HepG2 (cell line): ENCODE measurements at regions not wholly inside any gene's neighbourhood (a gene's known extent, or its start where the extent isn't known, plus 50 kb on each side); places are given as distances from the start of the nearest gene placed in this dataset.

Source experiments
- ATAC-seq: fragments of 200-7000 bp; cut with Tn5 transposase; 3 replicates; pipeline ENCODE4 v1.9.1; 2020; ENCODE audit warnings: mild to moderate bottlenecking, moderate library complexity
- BruUV-seq: library from RNA; stranded (reverse); fragments of 400-500 nt; replicated peaks from 2 replicates; lab custom pipeline; 2021; lab: Mats Ljungman, UMichigan
- CTCF ChIA-PET: fragments of 300-600 bp; formaldehyde crosslinking; extraction: SDS; loops from one replicate; lab custom pipeline; 2021; ENCODE audit warnings: low total read pairs, inconsistent platforms, low intra/inter-chr PET ratio; lab: Yijun Ruan, JAX
- POLR2A ChIA-PET: fragments of 350-600 bp; sonication (Branson Sonifier 250); formaldehyde crosslinking; loops from one replicate; lab custom pipeline; 2020; ENCODE audit warnings: antibody characterized with exemption, inconsistent platforms; lab: Yijun Ruan, JAX
- DNase-seq: peaks from one replicate; pipeline ENCODE4 v3.0.0-alpha.2; 2015; ENCODE audit warnings: low spot score
- FAIRE-seq: peaks from 3 replicates; lab custom pipeline; 2011; peaks lifted over from hg19 to GRCh38; lab: Jason Lieb, UNC
- H2AFZ ChIP-seq: one replicate; pipeline ENCODE4 v1.6.1; 2011; ENCODE audit warnings: low read length, inconsistent platforms
- H3K27ac ChIP-seq: fragments of 300-600 bp; 3 replicates; pipeline ENCODE4 v1.8.0; 2011; ENCODE audit warnings: mixed run types, mild to moderate bottlenecking, mixed read lengths, low read length, inconsistent platforms; ENCODE audit not compliant: insufficient read depth; ENCODE audit errors: extremely low read length
- H3K27me3 ChIP-seq, 2 experiments: fragments of 200-600 bp in 1 of 2; 2 replicates in 1 of 2; 3 replicates in 1 of 2; pipeline versions ENCODE4 v1.6.0 to v1.8.0; 2011; ENCODE audit warnings: low read length in 2 of 2, mild to moderate bottlenecking in 2 of 2, moderate library complexity in 2 of 2, inconsistent platforms in 1 of 2; ENCODE audit not compliant: insufficient read depth in 2 of 2, control insufficient read depth in 1 of 2
- H3K36me3 ChIP-seq, 2 experiments: fragments of 200-600 bp in 1 of 2; replicated peaks in 1 of 2; 2 replicates in 1 of 2; 3 replicates in 1 of 2; pipeline versions ENCODE4 v1.5.1 to v1.8.0; 2011; ENCODE audit warnings: low read length in 2 of 2, inconsistent platforms in 1 of 2; ENCODE audit not compliant: insufficient read depth in 2 of 2, control insufficient read depth in 1 of 2
- H3K4me1 ChIP-seq: 2 replicates; pipeline ENCODE4 v1.5.1; 2012; ENCODE audit warnings: low read length, inconsistent platforms; ENCODE audit not compliant: insufficient read depth
- H3K4me2 ChIP-seq: 2 replicates; pipeline ENCODE4 v1.6.0; 2011; ENCODE audit warnings: low read depth, low read length, inconsistent platforms
- H3K4me3 ChIP-seq, 3 experiments: fragments of 200-600 bp in 1 of 3; sonication (generic), shearing (Covaris generic) in 1 of 3; replicated peaks in 1 of 3; 2 replicates each; pipeline ENCODE4 v1.5.1; 2011 to 2016; ENCODE audit warnings: low read length in 3 of 3, inconsistent platforms in 2 of 3, low read depth in 2 of 3, mild to moderate bottlenecking in 2 of 3, control low read depth in 1 of 3, mixed read lengths in 1 of 3; ENCODE audit not compliant: insufficient read depth in 1 of 3
- H3K79me2 ChIP-seq: one replicate; pipeline ENCODE4 v1.6.1; 2011; ENCODE audit warnings: low read length, inconsistent platforms; ENCODE audit not compliant: insufficient read depth
- H3K9ac ChIP-seq: 2 replicates; pipeline ENCODE4 v1.6.0; 2011; ENCODE audit warnings: mild to moderate bottlenecking, low read depth, low read length, inconsistent platforms; ENCODE audit not compliant: insufficient read depth
- H3K9me3 ChIP-seq: 2 replicates; pipeline ENCODE4 v1.5.1; 2012; ENCODE audit warnings: mild to moderate bottlenecking, low read length
- H4K20me1 ChIP-seq: 2 replicates; pipeline ENCODE4 v1.6.0; 2011; ENCODE audit warnings: inconsistent platforms, mild to moderate bottlenecking, low read length, moderate library complexity; ENCODE audit not compliant: insufficient read depth
- AHR ChIP-seq: IDR thresholded peaks from 2 replicates; pipeline ENCODE4 v1.6.1; 2018; ENCODE audit warnings: missing genetic modification reagents, missing compliant biosample characterization
- HNF4A ChIP-seq: sonication (generic); formaldehyde crosslinking; IDR thresholded peaks from 2 replicates; pipeline ENCODE4 v1.4.0; 2020; ENCODE audit warnings: missing genetic modification reagents
- KDM1A ChIP-seq: IDR thresholded peaks from 2 replicates; pipeline ENCODE4 v1.6.1; 2016; ENCODE audit warnings: missing compliant biosample characterization
- KDM5A ChIP-seq: fragments of 200-600 bp; sonication (generic); IDR thresholded peaks from 2 replicates; pipeline ENCODE4 v1.7.0; 2018; ENCODE audit warnings: antibody characterized with exemption, mild to moderate bottlenecking, low read length, borderline replicate concordance
- NR2F2 ChIP-seq: IDR thresholded peaks from 2 replicates; pipeline ENCODE4 v1.6.1; 2012; ENCODE audit warnings: low read depth, inconsistent platforms, borderline replicate concordance
- TCF7L2 ChIP-seq: IDR thresholded peaks from 2 replicates; pipeline ENCODE4 v1.6.1; 2011; ENCODE audit warnings: mild to moderate bottlenecking, low read depth, low read length, moderate library complexity
- U2AF2 ChIP-seq: fragments of 200-400 bp; formaldehyde crosslinking; IDR thresholded peaks from 2 replicates; pipeline ENCODE4 v1.6.1; 2017; ENCODE audit warnings: low read depth, mild to moderate bottlenecking, low read length
- ZBTB8A ChIP-seq: sonication (generic); formaldehyde crosslinking; IDR thresholded peaks from 2 replicates; pipeline ENCODE4 v1.4.0; 2020; ENCODE audit warnings: mild to moderate bottlenecking, low read depth, missing genetic modification reagents, borderline replicate concordance
- ZKSCAN5 ChIP-seq: sonication (generic); formaldehyde crosslinking; IDR thresholded peaks from 2 replicates; pipeline ENCODE4 v1.5.1; 2020; ENCODE audit warnings: mild to moderate bottlenecking, missing genetic modification reagents
- ZNF263 ChIP-seq: sonication (generic); formaldehyde crosslinking; IDR thresholded peaks from 2 replicates; pipeline ENCODE4 v1.4.0; 2020; ENCODE audit warnings: missing genetic modification reagents
- ZNF34 ChIP-seq: sonication (generic); formaldehyde crosslinking; IDR thresholded peaks from 2 replicates; pipeline ENCODE4 v1.4.0; 2020; ENCODE audit warnings: mild to moderate bottlenecking, missing genetic modification reagents, borderline replicate concordance
- ZNF441 ChIP-seq: sonication (generic); formaldehyde crosslinking; IDR thresholded peaks from 2 replicates; pipeline ENCODE4 v1.7.0; 2021; ENCODE audit warnings: missing genetic modification reagents, borderline replicate concordance
- ZNF451 ChIP-seq: sonication (generic); formaldehyde crosslinking; IDR thresholded peaks from 2 replicates; pipeline ENCODE4 v1.5.0; 2020; ENCODE audit warnings: mild to moderate bottlenecking, missing genetic modification reagents
- ZNF761 ChIP-seq: sonication (generic); formaldehyde crosslinking; conservative IDR thresholded peaks from 2 replicates; pipeline ENCODE4 v1.4.0; 2020; ENCODE audit warnings: mild to moderate bottlenecking, missing genetic modification reagents
- ZNF839 ChIP-seq: sonication (generic); formaldehyde crosslinking; IDR thresholded peaks from 2 replicates; pipeline ENCODE4 v1.4.0; 2020; ENCODE audit warnings: missing genetic modification reagents, mild to moderate bottlenecking, borderline replicate concordance
- WGBS: methylation state at CpG from one replicate; pipeline ENCODE4 v1.1.6; 2017; ENCODE audit warnings: low lambda C conversion rate; 5-methylcytosine and 5-hydroxymethylcytosine counted together
- in situ Hi-C: cut with HindIII; loops from 2 replicates; pipeline ENCODE4 v1.10.0; 2017; ENCODE audit warnings: low pct_unique_long_range_greater_than_20kb; ENCODE audit not compliant: extremely low pct_ligation_motif_present
- intact Hi-C: fragments of 100-400 bp; cut with micrococcal nuclease; formaldehyde crosslinking; loops from one replicate; pipeline ENCODE4 v1.10.0; 2022; ENCODE audit not compliant: unreplicated experiment
- TF ChIP-seq, protein P1 (sequence below): sonication (generic); formaldehyde crosslinking; IDR thresholded peaks from 2 replicates; pipeline ENCODE4 v1.4.0; 2020; ENCODE audit warnings: mild to moderate bottlenecking, missing genetic modification reagents
- TF ChIP-seq, protein P2 (sequence below): sonication (generic); formaldehyde crosslinking; IDR thresholded peaks from 2 replicates; pipeline ENCODE4 v1.4.0; 2020; ENCODE audit warnings: missing genetic modification reagents

DNA sequence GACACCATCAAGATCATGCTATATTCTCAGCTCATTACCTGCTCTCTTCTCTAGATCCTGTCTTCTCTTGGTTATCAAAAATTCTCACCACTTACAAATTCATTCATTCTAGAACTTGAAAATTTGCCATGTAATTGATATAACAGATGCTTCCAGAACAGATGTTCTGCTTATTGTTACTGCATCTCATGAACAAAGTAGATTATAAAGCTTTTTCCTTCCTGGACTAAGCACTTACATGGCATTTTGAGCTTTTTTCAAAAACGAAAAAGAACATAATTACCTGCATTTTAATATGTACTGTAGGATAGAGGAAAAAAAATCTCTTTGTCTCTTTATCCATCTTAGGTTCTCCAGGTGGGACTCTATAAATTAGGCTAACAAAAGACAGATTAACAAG, 79.6 kb upstream of the CREB1 start (continued):
- TF ChIP-seq, protein P1, sequence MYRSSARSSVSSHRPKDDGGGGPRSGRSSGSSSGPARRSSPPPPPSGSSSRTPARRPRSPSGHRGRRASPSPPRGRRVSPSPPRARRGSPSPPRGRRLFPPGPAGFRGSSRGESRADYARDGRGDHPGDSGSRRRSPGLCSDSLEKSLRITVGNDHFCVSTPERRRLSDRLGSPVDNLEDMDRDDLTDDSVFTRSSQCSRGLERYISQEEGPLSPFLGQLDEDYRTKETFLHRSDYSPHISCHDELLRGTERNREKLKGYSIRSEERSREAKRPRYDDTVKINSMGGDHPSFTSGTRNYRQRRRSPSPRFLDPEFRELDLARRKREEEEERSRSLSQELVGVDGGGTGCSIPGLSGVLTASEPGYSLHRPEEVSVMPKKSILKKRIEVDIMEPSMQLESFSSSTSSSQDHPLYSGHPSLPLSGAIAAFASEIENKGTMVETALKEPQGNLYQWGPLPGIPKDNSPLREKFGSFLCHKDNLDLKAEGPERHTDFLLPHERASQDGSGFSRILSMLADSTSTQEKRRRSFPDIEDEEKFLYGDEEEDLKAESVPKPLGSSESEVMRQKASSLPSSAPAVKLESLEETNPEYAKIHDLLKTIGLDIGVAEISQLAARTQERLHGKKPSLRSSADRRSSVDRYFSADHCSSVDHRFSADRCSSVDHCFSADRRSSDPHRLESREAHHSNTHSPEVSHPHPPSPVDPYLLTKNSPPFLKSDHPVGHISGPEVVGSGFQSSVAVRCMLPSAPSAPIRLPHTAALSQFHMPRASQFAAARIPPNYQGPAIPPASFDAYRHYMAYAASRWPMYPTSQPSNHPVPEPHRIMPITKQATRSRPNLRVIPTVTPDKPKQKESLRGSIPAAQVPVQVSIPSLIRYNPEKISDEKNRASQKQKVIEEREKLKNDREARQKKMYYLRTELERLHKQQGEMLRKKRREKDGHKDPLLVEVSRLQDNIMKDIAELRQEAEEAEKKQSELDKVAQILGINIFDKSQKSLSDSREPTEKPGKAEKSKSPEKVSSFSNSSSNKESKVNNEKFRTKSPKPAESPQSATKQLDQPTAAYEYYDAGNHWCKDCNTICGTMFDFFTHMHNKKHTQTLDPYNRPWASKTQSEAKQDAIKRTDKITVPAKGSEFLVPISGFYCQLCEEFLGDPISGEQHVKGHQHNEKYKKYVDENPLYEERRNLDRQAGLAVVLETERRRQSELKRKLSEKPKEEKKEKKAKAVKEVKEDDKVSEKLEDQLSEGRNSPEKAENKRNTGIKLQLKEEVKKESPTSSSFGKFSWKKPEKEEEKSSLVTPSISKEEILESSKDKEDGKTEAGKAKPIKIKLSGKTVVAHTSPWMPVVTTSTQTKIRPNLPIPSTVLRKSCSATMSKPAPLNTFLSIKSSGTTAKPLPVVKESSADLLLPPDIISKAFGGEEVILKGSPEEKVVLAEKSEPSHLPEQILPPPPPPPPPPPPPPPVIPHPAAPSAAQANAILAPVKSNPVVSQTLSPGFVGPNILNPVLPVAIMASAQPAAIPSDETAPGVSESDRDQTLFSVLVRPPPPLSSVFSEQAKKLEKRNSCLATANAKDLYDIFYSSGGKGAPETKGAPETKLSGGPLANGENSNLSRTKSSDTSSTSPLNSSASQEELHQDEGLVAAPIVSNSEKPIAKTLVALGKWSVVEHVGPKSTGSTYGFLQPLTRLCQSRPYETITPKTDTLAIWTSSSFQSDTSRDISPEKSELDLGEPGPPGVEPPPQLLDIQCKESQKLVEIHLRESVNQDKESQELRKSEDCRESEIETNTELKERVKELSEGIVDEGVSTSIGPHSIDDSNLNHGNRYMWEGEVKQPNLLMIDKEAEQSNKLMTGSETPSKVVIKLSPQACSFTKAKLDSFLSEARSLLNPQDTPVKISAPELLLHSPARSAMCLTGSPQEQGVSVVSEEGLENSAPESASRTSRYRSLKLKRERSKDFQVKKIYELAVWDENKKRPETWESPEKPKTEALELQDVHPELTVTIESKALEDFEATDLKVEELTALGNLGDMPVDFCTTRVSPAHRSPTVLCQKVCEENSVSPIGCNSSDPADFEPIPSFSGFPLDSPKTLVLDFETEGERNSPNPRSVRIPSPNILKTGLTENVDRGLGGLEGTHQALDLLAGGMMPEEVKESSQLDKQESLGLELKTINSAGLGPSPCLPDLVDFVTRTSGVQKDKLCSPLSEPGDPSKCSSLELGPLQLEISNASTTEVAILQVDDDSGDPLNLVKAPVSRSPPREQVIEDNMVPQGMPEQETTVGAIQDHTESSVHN (CRISPR knock-in tag) = no peak
- TF ChIP-seq AHR (CRISPR knock-in tag) = no peak
- no peak for TF ChIP-seq ZNF441
- TF ChIP-seq ZNF34 = no peak

DNA sequence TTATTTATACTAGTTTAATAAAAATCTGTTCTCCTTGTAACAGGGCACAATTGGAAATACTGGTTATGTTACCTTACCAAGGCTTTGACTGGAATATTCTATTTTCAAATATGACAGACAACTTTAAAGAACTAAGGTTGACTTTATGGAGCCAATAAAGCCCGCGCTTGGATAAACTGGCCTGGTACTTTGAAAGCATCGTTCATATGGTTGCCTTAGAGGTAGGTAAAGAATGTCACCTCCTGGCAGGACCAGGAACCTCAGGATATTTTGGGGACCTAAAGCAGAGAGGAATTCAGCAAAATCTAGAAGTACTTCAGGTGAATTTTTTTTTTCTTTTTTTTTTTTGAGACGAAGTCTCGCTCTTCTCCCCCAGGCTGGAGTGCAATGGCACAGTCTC, 71.2 kb upstream of the CREB1 start:
- no peaks in the 10 kb centered on the region for H3K9me3 ChIP-seq
- 72% methylated on average over 5 of the region's 5 CpGs for WGBS
- H3K4me1 ChIP-seq = no peaks in the 10 kb centered on the region
- H3K4me3 ChIP-seq = no peak overlapping the region
- no peaks in the 10 kb centered on the region for H4K20me1 ChIP-seq
- no peak overlapping the region for H3K9ac ChIP-seq
- ChIA-PET CTCF (no interaction called here), POLR2A (no interaction called here)
- H3K4me2 ChIP-seq = no peak overlapping the region
- H2AFZ ChIP-seq = no peak overlapping the region
- H3K36me3 ChIP-seq = no peaks in the 10 kb centered on the region
- H3K79me2 ChIP-seq = no peaks in the 10 kb centered on the region
- ATAC-seq (no peak), FAIRE-seq (no peak), DNase-seq (no peak)
- no TSS peak for BruUV-seq
- intact Hi-C loops (no loop called here), in situ Hi-C loops (no loop called here)
- no peak overlapping the region for H3K27ac ChIP-seq
- H3K27me3 ChIP-seq = no peaks in the 10 kb centered on the region; a peak in 1 of 5 replicates
- TF ChIP-seq, protein P2, sequence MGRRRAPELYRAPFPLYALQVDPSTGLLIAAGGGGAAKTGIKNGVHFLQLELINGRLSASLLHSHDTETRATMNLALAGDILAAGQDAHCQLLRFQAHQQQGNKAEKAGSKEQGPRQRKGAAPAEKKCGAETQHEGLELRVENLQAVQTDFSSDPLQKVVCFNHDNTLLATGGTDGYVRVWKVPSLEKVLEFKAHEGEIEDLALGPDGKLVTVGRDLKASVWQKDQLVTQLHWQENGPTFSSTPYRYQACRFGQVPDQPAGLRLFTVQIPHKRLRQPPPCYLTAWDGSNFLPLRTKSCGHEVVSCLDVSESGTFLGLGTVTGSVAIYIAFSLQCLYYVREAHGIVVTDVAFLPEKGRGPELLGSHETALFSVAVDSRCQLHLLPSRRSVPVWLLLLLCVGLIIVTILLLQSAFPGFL (CRISPR knock-in tag) = no peak
- TF ChIP-seq U2AF2 (no peak), ZNF761 (CRISPR knock-in tag) (no peak), NR2F2 (no peak), KDM5A (no peak), KDM1A (CRISPR knock-in tag) (no peak), TCF7L2 (no peak), ZKSCAN5 (CRISPR knock-in tag) (no peak), ZNF451 (CRISPR knock-in tag) (no peak), HNF4A (CRISPR knock-in tag) (no peak), ZNF263 (no peak), ZNF839 (CRISPR knock-in tag) (no peak), ZBTB8A (CRISPR knock-in tag) (no peak)
